GM12864 (cell line): ENCODE measurements at regions not wholly inside any gene's neighbourhood (a gene's known extent, or its start where the extent isn't known, plus 50 kb on each side); places are given as distances from the start of the nearest gene placed in this dataset.

Source experiments
- DNase-seq: peaks from one replicate; pipeline ENCODE4 v3.0.0-alpha.2; 2011; ENCODE audit warnings: low read depth
- H3K4me3 ChIP-seq: 2 replicates; pipeline ENCODE4 v1.5.1; 2011; ENCODE audit warnings: mild to moderate bottlenecking, low read depth, low read length, control low read depth
- TF ChIP-seq, protein P1 (sequence below): IDR thresholded peaks from 2 replicates; pipeline ENCODE4 v1.5.1; 2011; ENCODE audit warnings: low read depth, mild to moderate bottlenecking, moderate library complexity, low read length, control low read depth, inconsistent platforms; ENCODE audit errors: missing control alignments

GRCh38 chr4:153950100-153950979 lies 161.5 kb upstream of the SFRP2 start:
- TF ChIP-seq, protein P1, sequence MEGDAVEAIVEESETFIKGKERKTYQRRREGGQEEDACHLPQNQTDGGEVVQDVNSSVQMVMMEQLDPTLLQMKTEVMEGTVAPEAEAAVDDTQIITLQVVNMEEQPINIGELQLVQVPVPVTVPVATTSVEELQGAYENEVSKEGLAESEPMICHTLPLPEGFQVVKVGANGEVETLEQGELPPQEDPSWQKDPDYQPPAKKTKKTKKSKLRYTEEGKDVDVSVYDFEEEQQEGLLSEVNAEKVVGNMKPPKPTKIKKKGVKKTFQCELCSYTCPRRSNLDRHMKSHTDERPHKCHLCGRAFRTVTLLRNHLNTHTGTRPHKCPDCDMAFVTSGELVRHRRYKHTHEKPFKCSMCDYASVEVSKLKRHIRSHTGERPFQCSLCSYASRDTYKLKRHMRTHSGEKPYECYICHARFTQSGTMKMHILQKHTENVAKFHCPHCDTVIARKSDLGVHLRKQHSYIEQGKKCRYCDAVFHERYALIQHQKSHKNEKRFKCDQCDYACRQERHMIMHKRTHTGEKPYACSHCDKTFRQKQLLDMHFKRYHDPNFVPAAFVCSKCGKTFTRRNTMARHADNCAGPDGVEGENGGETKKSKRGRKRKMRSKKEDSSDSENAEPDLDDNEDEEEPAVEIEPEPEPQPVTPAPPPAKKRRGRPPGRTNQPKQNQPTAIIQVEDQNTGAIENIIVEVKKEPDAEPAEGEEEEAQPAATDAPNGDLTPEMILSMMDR, result no peak
- H3K4me3 ChIP-seq, result no peak overlapping the region
- no peak for DNase-seq

GRCh38 chr4:153948041-153948440 lies 159.2 kb upstream of the SFRP2 start:
- DNase-seq, result no peak
- no peak overlapping the region for H3K4me3 ChIP-seq
- TF ChIP-seq, protein P1, result no peak

GRCh38 chr4:153947124-153947523 lies 158.2 kb upstream of the SFRP2 start:
- DNase-seq, result no peak
- H3K4me3 ChIP-seq, result no peak overlapping the region
- TF ChIP-seq, protein P1, result no peak

DNA sequence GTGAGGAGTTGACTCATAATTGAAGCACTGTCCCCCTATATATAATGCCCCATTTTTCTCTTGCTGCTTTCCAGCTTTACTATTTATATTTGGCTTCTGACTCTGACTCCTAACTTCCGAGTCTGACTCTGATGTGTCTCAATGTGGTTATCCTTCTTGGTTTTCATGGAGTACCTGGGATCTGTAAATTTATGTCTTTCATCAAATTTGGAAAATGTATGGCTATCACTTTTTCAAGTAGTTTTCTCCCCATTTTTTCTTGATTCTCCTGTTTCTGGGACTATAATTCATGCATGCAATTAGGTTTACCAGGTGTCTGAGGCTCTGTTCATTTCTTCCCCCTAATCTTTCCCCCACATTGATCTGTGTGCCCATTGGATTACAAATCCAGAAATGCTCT lies 156.8 kb upstream of the SFRP2 start:
- no peak overlapping the region for H3K4me3 ChIP-seq
- DNase-seq, result no peak
- TF ChIP-seq, protein P1, result no peak

- no peak for DNase-seq
- TF ChIP-seq, protein P1, result no peak
- no peak overlapping the region for H3K4me3 ChIP-seq
These were observed 155.0 kb upstream of the SFRP2 start for GRCh38 chr4:153943738-153944415.

DNA sequence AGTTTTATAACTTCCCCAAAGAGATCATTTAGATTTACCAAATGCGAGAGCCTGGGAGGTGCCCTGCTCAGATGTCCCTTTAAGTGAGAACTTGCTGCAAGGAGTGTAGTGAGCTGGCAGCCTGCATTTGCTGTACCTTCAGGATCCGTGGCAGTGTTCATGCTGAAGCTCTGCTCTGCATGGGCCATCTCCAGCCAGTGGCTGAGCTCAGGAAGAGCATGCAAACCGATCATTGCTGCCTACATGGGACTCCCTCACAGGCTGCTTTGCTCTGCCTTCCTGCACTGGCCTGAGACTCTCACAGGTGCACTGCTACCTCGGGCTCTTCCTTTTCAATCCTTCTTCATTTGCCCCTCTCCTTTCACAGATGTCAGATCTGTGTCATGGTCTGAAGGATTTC lies 152.0 kb upstream of the SFRP2 start:
- TF ChIP-seq, protein P1, result no peak
- no peak overlapping the region for H3K4me3 ChIP-seq
- DNase-seq, result no peak
